SK-MEL-5 (cell line): ENCODE measurements at regions not wholly inside any gene's neighbourhood (a gene's known extent, or its start where the extent isn't known, plus 50 kb on each side); places are given as distances from the start of the nearest gene placed in this dataset.

ENCODE experiments used
- DNase-seq: peaks from one replicate; pipeline ENCODE4 v3.0.0-alpha.2; 2016; ENCODE audit warnings: low read depth, low spot score
- in situ Hi-C: cut with HindIII; loops from 2 replicates; pipeline ENCODE4 v1.10.0; 2016; ENCODE audit warnings: low sequenced_read_pairs, high pct_unique_total_duplicates, low pct_unique_long_range_greater_than_20kb

- no peak for DNase-seq
- in situ Hi-C loops = no loop called here
These were observed 1037.7 kb upstream of the KLHL29 start for GRCh38 chr2:22347306-22347705.

- in situ Hi-C loops = no loop called here
- DNase-seq = no peak
These were observed 1034.4 kb upstream of the KLHL29 start for GRCh38 chr2:22350621-22351020.

GRCh38 chr2:22355816-22356433 lies 1029.1 kb upstream of the KLHL29 start:
- in situ Hi-C loops = no loop called here
- DNase-seq = peak; percentile 65

- DNase-seq = no peak
- in situ Hi-C loops = no loop called here
These were observed 1025.8 kb upstream of the KLHL29 start for GRCh38 chr2:22359071-22359672.

GRCh38 chr2:22360735-22361374 lies 1024.1 kb upstream of the KLHL29 start:
- no peak for DNase-seq

GRCh38 chr2:22361571-22361970 lies 1023.4 kb upstream of the KLHL29 start:
- in situ Hi-C loops = no loop called here

More at GRCh38 chr2:22360735-22361374, 1024.1 kb upstream of the KLHL29 start:
- in situ Hi-C loops = no loop called here

GRCh38 chr2:22375096-22375495 lies 1009.9 kb upstream of the KLHL29 start:
- peak; percentile 25 for DNase-seq
- in situ Hi-C loops = no loop called here

More at GRCh38 chr2:22361571-22361970, 1023.4 kb upstream of the KLHL29 start:
- DNase-seq = no peak

GRCh38 chr2:22377268-22377667 lies 1007.7 kb upstream of the KLHL29 start:
- DNase-seq = no peak
- in situ Hi-C loops = no loop called here

- DNase-seq = peak; percentile 8
- in situ Hi-C loops = no loop called here
These were observed 1002.4 kb upstream of the KLHL29 start for GRCh38 chr2:22382479-22383169.

- DNase-seq = no peak
- in situ Hi-C loops = no loop called here
These were observed 987.1 kb upstream of the KLHL29 start for GRCh38 chr2:22397847-22398246.

GRCh38 chr2:22403748-22404147 lies 981.2 kb upstream of the KLHL29 start:
- in situ Hi-C loops = no loop called here
- no peak for DNase-seq

- in situ Hi-C loops = no loop called here
- DNase-seq = no peak
These were observed 978.4 kb upstream of the KLHL29 start for GRCh38 chr2:22406625-22407024.

- in situ Hi-C loops = no loop called here
- DNase-seq = no peak
These were observed 964.9 kb upstream of the KLHL29 start for GRCh38 chr2:22420076-22420475.

- in situ Hi-C loops = no loop called here
- DNase-seq = no peak
These were observed 942.9 kb upstream of the KLHL29 start for GRCh38 chr2:22442051-22442450.

GRCh38 chr2:22444281-22444680 lies 940.7 kb upstream of the KLHL29 start:
- in situ Hi-C loops = no loop called here
- no peak for DNase-seq

GRCh38 chr2:22449696-22450095 lies 935.3 kb upstream of the KLHL29 start:
- DNase-seq = peak; percentile 70
- in situ Hi-C loops = no loop called here

GRCh38 chr2:22450831-22451230 lies 934.1 kb upstream of the KLHL29 start:
- in situ Hi-C loops = no loop called here
- peak; percentile 86 for DNase-seq

- no peak for DNase-seq
- in situ Hi-C loops = no loop called here
These were observed 930.0 kb upstream of the KLHL29 start for GRCh38 chr2:22454826-22455485.
